ENCODE measurements at regions not wholly inside any gene's neighbourhood (a gene's known extent, or its start where the extent isn't known, plus 50 kb on each side); places are given as distances from the start of the nearest gene placed in this dataset.
"Not testable (repeated sequence)": the region's sequence is repeated elsewhere in the genome, so short reads cannot be mapped to it uniquely, and the experiment has no call there.

GRCh38 chr5:174453690-174454089, 270.7 kb upstream of the MSX2 start:
- no peak for DNase-seq

GRCh38 chr5:174454464-174454863, 269.9 kb upstream of the MSX2 start:
- DNase-seq = no peak

GRCh38 chr5:174454890-174455289, 269.5 kb upstream of the MSX2 start:
- DNase-seq = no peak

- no peak for DNase-seq
Measured at GRCh38 chr5:174455301-174455700, 269.1 kb upstream of the MSX2 start.

- DNase-seq = no peak
Measured at GRCh38 chr5:174457141-174457678, 267.2 kb upstream of the MSX2 start.

GRCh38 chr5:174459071-174459702, 265.2 kb upstream of the MSX2 start:
- DNase-seq = no peak

- no peak for DNase-seq
Measured at GRCh38 chr5:174459832-174460448, 264.4 kb upstream of the MSX2 start.

GRCh38 chr5:174462129-174462528, 262.3 kb upstream of the MSX2 start:
- no peak for DNase-seq

GRCh38 chr5:174464504-174465165, 259.7 kb upstream of the MSX2 start:
- no peak for DNase-seq

- not testable (repeated sequence) for DNase-seq
Measured at GRCh38 chr5:174471528-174471927, 252.9 kb upstream of the MSX2 start.

- DNase-seq = no peak
Measured at GRCh38 chr5:174472956-174473355, 251.4 kb upstream of the MSX2 start.

GRCh38 chr5:174476001-174476400, 248.4 kb upstream of the MSX2 start:
- not testable (repeated sequence) for DNase-seq

GRCh38 chr5:174479325-174479724, 245.1 kb upstream of the MSX2 start:
- no peak for DNase-seq

- DNase-seq = no peak
Measured at GRCh38 chr5:174481737-174482136, 242.6 kb upstream of the MSX2 start.

- no peak for DNase-seq
Measured at GRCh38 chr5:174482607-174483024, 241.8 kb upstream of the MSX2 start.

- no peak for DNase-seq
Measured at GRCh38 chr5:174483411-174483810, 241.0 kb upstream of the MSX2 start.

- no peak for DNase-seq
Measured at GRCh38 chr5:174489215-174489614, 235.2 kb upstream of the MSX2 start.

- no peak for DNase-seq
Measured at GRCh38 chr5:174489920-174490597, 234.3 kb upstream of the MSX2 start.

GRCh38 chr5:174490728-174491127, 233.7 kb upstream of the MSX2 start:
- DNase-seq = no peak

- DNase-seq = no peak
Measured at GRCh38 chr5:174491265-174491664, 233.1 kb upstream of the MSX2 start.

GRCh38 chr5:174491761-174492350, 232.5 kb upstream of the MSX2 start:
- DNase-seq = no peak

GRCh38 chr5:174493530-174493929, 230.9 kb upstream of the MSX2 start:
- no peak for DNase-seq

GRCh38 chr5:174497939-174498338, 226.4 kb upstream of the MSX2 start:
- not testable (repeated sequence) for DNase-seq
